CD4-positive, alpha-beta T cell treated with Interleukin-6 for 4 hours (primary cell): ENCODE measurements at regions not wholly inside any gene's neighbourhood (a gene's known extent, or its start where the extent isn't known, plus 50 kb on each side); places are given as distances from the start of the nearest gene placed in this dataset.
"Not testable (repeated sequence)": the region's sequence is repeated elsewhere in the genome, so short reads cannot be mapped to it uniquely, and the experiment has no call there.

ENCODE experiments used
- DNase-seq: peaks from one replicate; pipeline ENCODE4 v3.0.0-alpha.2; 2020; ENCODE audit warnings: mixed read lengths

GRCh38 chr2:89834306-89834705 lies 1142.8 kb downstream of the RPIA start:
- DNase-seq = no peak

GRCh38 chr2:89836326-89836725 lies 1144.9 kb downstream of the RPIA start:
- DNase-seq = not testable (repeated sequence)

- DNase-seq = no peak
Observed at GRCh38 chr2:89837962-89838625, 1146.6 kb downstream of the RPIA start.

GRCh38 chr2:89840175-89840574 lies 1148.7 kb downstream of the RPIA start:
- not testable (repeated sequence) for DNase-seq

- not testable (repeated sequence) for DNase-seq
Observed at GRCh38 chr2:89840781-89841475, 1149.5 kb downstream of the RPIA start.

- DNase-seq = no peak
Observed at GRCh38 chr2:89841476-89841840, 1150.0 kb downstream of the RPIA start.

GRCh38 chr2:89842180-89842908 lies 1150.9 kb downstream of the RPIA start:
- DNase-seq = no peak

GRCh38 chr2:89844221-89844943 lies 1152.9 kb downstream of the RPIA start:
- no peak for DNase-seq

- no peak for DNase-seq
Observed at GRCh38 chr2:89845532-89845931, 1154.1 kb downstream of the RPIA start.

GRCh38 chr2:89848114-89848513 lies 1156.6 kb downstream of the RPIA start:
- DNase-seq = no peak

- DNase-seq = no peak
Observed at GRCh38 chr2:89848763-89849368, 1157.4 kb downstream of the RPIA start.

GRCh38 chr2:89849731-89850130 lies 1158.3 kb downstream of the RPIA start:
- no peak for DNase-seq

- DNase-seq = no peak
Observed at GRCh38 chr2:89850481-89850880, 1159.0 kb downstream of the RPIA start.

- DNase-seq = no peak
Observed at GRCh38 chr2:89850881-89851582, 1159.6 kb downstream of the RPIA start.

- no peak for DNase-seq
Observed at GRCh38 chr2:89851583-89851905, 1160.1 kb downstream of the RPIA start.

GRCh38 chr2:89853427-89853826 lies 1162.0 kb downstream of the RPIA start:
- DNase-seq = not testable (repeated sequence)

- DNase-seq = not testable (repeated sequence)
Observed at GRCh38 chr2:89855752-89856151, 1164.3 kb downstream of the RPIA start.

GRCh38 chr2:89856305-89856704 lies 1164.8 kb downstream of the RPIA start:
- DNase-seq = not testable (repeated sequence)

GRCh38 chr2:89862164-89862563 lies 1170.7 kb downstream of the RPIA start:
- DNase-seq = not testable (repeated sequence)

GRCh38 chr2:89863209-89863608 lies 1171.7 kb downstream of the RPIA start:
- not testable (repeated sequence) for DNase-seq

GRCh38 chr2:89874810-89875595 lies 1183.5 kb downstream of the RPIA start:
- DNase-seq = not testable (repeated sequence)
